Activated B cell treated with CpG ODN at 0.5 μM for 24 hours (primary cell): ENCODE measurements at regions not wholly inside any gene's neighbourhood (a gene's known extent, or its start where the extent isn't known, plus 50 kb on each side); places are given as distances from the start of the nearest gene placed in this dataset.

Source experiments
- ATAC-seq: fragments of 200-7000 bp; cut with Tn5 transposase; one replicate; pipeline ENCODE4 v1.10.0; 2021; ENCODE audit warnings: low read depth, mild to moderate bottlenecking, moderate library complexity
- CTCF ChIA-PET: fragments of 350-600 bp; sonication (Branson Sonifier 250); formaldehyde crosslinking; loops from one replicate; lab custom pipeline; 2021; ENCODE audit warnings: antibody characterized with exemption; lab: Charles Lee
- POLR2A ChIA-PET: fragments of 350-600 bp; sonication (Branson Sonifier 250); formaldehyde crosslinking; loops from one replicate; lab custom pipeline; 2021; ENCODE audit warnings: antibody characterized with exemption; lab: Charles Lee
- DNase-seq: peaks from one replicate; pipeline ENCODE4 v3.0.0; 2022
- H3K27ac Mint-ChIP-seq: one replicate; pipeline ENCODE4 v1.8.0; 2020; ENCODE audit warnings: mixed read lengths
- H3K27me3 Mint-ChIP-seq: one replicate; pipeline ENCODE4 v1.8.0; 2021; ENCODE audit warnings: mixed read lengths
- H3K36me3 Mint-ChIP-seq: one replicate; pipeline ENCODE4 v1.8.0; 2021; ENCODE audit warnings: low read depth, mixed read lengths
- H3K4me1 Mint-ChIP-seq: one replicate; pipeline ENCODE4 v1.8.0; 2021; ENCODE audit warnings: mixed read lengths
- H3K4me3 Mint-ChIP-seq: one replicate; pipeline ENCODE4 v1.8.0; 2020; ENCODE audit warnings: mild to moderate bottlenecking, mixed read lengths
- H3K9me3 Mint-ChIP-seq: one replicate; pipeline ENCODE4 v1.8.0; 2020; ENCODE audit warnings: mixed read lengths
- intact Hi-C: fragments of 100-400 bp; cut with micrococcal nuclease; formaldehyde crosslinking; loops from one replicate; pipeline ENCODE4 v1.15.1; 2024
- TF ChIP-seq, protein P1 (sequence below): fragments of 200-600 bp; IDR thresholded peaks from one replicate; pipeline ENCODE4 v1.8.0; 2022; ENCODE audit warnings: antibody characterized with exemption, mild to moderate bottlenecking

DNA sequence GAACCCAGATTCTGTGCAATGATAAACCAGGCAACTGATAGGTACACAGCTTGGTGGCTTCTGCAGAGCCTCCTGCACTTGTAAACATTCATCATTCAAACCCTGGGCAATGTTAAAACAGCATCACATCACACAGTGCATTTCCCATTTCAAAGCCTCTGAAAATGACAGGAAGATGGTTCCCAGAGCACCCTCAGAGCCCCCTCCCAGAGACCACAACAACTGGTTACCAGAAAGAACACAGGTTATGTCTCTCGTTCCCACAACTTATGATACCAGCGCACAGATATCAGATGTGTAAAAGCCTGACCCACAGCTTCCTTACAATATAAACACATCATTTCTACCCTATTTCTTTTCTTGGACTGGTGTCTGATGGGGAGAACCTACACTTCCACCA, 248.7 kb downstream of the AUH start:
- Mint-ChIP-seq H3K4me1 (no peaks in the 10 kb centered on the region), H3K9me3 (peaks cover 9% of the 10 kb centered on the region), H3K27me3 (peaks cover 13% of the 10 kb centered on the region), H3K36me3 (peaks cover 3% of the 10 kb centered on the region), H3K27ac (no peak overlapping the region), H3K4me3 (no peak overlapping the region)
- no peak for DNase-seq
- TF ChIP-seq, protein P1, sequence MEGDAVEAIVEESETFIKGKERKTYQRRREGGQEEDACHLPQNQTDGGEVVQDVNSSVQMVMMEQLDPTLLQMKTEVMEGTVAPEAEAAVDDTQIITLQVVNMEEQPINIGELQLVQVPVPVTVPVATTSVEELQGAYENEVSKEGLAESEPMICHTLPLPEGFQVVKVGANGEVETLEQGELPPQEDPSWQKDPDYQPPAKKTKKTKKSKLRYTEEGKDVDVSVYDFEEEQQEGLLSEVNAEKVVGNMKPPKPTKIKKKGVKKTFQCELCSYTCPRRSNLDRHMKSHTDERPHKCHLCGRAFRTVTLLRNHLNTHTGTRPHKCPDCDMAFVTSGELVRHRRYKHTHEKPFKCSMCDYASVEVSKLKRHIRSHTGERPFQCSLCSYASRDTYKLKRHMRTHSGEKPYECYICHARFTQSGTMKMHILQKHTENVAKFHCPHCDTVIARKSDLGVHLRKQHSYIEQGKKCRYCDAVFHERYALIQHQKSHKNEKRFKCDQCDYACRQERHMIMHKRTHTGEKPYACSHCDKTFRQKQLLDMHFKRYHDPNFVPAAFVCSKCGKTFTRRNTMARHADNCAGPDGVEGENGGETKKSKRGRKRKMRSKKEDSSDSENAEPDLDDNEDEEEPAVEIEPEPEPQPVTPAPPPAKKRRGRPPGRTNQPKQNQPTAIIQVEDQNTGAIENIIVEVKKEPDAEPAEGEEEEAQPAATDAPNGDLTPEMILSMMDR = no peak
- ATAC-seq = no peak
- ChIA-PET CTCF (no interaction called here), POLR2A (no interaction called here)
- intact Hi-C loops = no loop called here

DNA sequence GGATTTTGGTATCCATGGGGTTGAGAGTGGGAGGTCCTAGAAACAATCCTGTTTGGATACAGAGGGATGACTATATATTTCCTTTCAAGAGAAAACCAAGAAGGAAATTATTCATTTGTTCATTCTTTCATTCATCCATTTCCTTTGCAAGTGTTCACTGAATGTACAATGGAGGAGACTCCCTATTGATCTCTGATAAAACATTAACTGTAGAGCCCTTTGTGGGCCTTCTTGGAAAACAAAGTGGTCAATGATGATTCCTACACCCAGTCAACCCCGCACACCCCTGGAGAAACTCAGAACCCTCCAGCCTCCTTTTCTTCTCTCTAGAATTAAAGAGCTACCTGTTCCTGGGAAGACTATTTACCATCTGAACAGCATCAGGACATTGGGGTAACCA, 247.3 kb downstream of the AUH start:
- intact Hi-C loops = no loop called here
- ATAC-seq = no peak
- Mint-ChIP-seq H3K36me3 (peaks cover 3% of the 10 kb centered on the region), H3K4me1 (peaks cover 4% of the 10 kb centered on the region), H3K9me3 (peaks cover 9% of the 10 kb centered on the region), H3K4me3 (no peak overlapping the region), H3K27me3 (peaks cover 22% of the 10 kb centered on the region), H3K27ac (no peak overlapping the region)
- CTCF ChIA-PET = no interaction called here
- POLR2A ChIA-PET = no interaction called here
- TF ChIP-seq, protein P1 = no peak
- no peak for DNase-seq

DNA sequence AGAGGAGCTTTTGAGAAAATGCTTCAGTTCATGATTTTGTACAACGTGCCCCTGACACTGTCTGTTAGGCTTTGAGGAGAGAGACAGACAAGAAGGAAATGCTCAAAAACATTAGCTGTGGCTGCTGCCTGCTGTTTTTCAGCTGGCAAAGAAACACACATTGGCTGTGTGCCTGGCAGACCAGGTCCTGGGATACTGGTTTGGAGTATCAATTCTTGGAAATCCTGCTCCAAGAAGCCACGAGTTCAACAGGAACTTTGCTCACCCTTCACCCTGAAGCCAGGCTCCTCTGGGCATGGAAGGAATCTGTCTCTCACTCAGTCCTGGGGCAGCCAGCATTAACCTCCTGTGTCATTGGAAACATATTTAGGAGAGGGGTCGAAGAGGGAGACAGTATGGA, 245.5 kb downstream of the AUH start:
- no peak overlapping the region for H3K4me3 Mint-ChIP-seq
- no peaks in the 10 kb centered on the region for H3K36me3 Mint-ChIP-seq
- H3K27ac Mint-ChIP-seq = no peak overlapping the region
- no peak for DNase-seq
- POLR2A ChIA-PET = no interaction called here
- H3K27me3 Mint-ChIP-seq = peaks cover 23% of the 10 kb centered on the region
- TF ChIP-seq, protein P1 = no peak
- H3K9me3 Mint-ChIP-seq = no peaks in the 10 kb centered on the region
- intact Hi-C loops = no loop called here
- no peak for ATAC-seq
- peaks cover 4% of the 10 kb centered on the region for H3K4me1 Mint-ChIP-seq
- CTCF ChIA-PET = no interaction called here

DNA sequence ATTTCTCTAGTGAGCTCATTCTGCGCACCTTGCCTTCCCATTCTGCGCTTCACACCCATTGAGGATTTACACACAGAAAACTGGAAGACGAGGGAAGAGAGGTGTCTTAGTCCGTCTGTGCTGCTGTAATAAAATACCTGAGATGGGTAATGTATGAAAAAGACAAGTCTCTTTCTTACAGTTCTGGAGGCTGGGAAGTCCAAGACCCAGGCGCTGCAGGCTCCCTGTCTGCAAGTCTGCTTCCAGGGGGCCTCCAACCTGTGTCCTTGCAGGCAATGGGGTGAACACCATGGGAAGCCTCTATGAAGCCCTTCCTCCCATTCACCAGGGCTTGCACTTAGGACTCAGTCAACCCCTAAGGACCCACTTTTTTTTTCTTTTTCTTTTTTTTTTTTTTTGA, 245.0 kb downstream of the AUH start:
- Mint-ChIP-seq H3K36me3 (no peaks in the 10 kb centered on the region), H3K4me3 (no peak overlapping the region), H3K27ac (no peak overlapping the region), H3K9me3 (no peaks in the 10 kb centered on the region), H3K27me3 (peaks cover 23% of the 10 kb centered on the region), H3K4me1 (peaks cover 4% of the 10 kb centered on the region)
- intact Hi-C loops = no loop called here
- CTCF ChIA-PET = no interaction called here
- TF ChIP-seq, protein P1 = no peak
- DNase-seq = no peak
- POLR2A ChIA-PET = no interaction called here
- no peak for ATAC-seq

DNA sequence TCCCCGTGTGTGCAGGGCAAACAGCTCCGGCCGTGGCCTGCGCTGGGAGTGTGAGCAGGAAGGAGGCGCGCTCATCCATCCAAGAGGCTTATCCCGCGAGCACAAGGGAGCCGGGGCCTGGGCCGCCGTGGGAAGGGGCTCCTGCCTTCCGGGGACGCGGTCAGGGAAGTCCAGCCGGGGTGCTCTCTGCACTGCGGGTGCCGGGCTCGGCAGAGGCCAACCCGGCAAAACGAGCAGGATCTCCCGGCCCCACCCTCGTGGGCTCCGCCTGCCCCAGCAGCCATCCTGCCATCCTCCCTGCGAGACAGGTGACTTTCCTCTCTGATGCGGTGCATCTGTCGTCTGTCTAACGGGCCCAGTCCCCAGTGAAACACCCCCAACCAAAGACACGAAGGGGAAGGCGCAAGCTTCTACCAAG, 244.2 kb downstream of the AUH start:
- POLR2A ChIA-PET = no interaction called here
- Mint-ChIP-seq H3K27ac (no peak overlapping the region), H3K4me3 (peak overlapping the region; percentile 40), H3K36me3 (no peaks in the 10 kb centered on the region), H3K4me1 (peaks cover 4% of the 10 kb centered on the region), H3K9me3 (peaks cover 2% of the 10 kb centered on the region), H3K27me3 (peaks cover 23% of the 10 kb centered on the region)
- CTCF ChIA-PET = no interaction called here
- no peak for DNase-seq
- ATAC-seq = no peak
- TF ChIP-seq, protein P1 = no peak
- intact Hi-C loops = no loop called here
